HT-29 (cell line): ENCODE measurements at regions not wholly inside any gene's neighbourhood (a gene's known extent, or its start where the extent isn't known, plus 50 kb on each side); places are given as distances from the start of the nearest gene placed in this dataset.
A peak's percentile ranks its signal among the peaks of the same experiment; 100 is the strongest.

Experiments
- DNase-seq: peaks from one replicate; pipeline ENCODE4 v3.0.0-alpha.2; 2015; ENCODE audit warnings: low spot score

DNA sequence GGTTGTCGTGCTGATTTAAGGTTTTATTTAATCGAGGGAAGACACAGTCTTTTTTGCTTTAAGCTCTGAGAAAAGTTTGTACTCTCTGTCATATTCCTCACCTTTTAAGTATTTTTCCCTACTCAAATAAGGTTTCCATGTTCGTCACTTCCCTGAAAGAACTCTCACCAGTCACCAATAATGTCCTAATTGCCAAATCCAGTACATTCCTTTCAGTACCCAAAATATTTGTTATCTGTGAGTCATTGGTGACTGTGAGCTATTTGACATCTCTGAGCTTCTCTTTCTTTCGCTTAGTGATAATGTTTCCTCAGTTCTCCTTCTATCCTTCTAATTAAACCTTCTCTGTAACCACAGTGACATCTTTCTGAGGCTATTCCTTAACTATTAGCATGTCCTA is 874.2 kb upstream of the ADGRL2 start:
- DNase-seq: no peak

DNA sequence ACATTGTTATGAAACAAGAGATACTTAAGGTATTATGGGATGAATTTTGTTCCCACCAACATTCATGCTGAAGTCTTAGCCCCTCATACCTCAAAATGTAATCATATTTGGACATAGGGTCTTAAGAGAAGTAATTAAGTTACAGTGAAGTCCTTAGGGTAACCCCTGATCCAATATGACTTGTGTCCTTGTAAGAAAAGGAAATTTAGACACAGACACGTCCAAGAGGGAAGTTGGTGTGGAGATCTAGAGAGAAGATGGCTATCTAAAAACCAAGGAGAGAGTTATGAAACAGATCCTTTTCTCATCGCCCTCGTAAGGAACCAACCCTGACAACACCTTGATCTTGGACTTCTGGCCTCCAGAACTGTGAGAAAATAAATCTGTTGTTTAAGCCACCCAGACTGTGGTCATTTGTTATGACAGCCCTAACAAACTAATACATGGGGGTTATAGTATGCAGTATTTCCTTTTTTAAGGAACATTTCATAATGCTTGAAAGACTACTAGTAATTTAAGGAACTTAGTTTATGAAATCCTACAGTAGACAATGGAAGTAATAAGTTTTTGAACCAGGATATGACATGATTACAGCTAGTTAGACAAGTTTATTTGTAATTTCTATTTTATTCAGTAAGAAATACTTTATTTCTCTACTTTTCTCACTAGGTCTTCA is 875.5 kb upstream of the ADGRL2 start:
- no peak for DNase-seq

DNA sequence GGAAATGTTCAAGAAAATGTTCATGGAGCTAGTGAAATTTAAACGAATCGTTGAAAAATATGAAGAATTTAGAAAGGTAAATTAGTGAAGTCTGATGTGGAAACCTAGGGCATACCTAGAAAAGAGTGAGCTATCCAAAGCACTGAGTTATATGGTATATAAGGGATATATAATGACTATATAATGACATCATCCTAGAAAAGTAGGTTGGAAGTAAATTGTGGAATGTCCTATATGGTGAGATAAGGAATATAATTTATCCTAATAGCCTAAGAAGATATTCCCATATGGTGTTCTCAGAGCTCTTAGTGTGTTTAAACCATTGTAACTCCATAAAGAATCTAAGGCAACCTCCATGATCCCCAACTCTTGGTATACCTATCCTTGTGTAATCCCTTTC is 876.4 kb upstream of the ADGRL2 start:
- no peak for DNase-seq

DNA sequence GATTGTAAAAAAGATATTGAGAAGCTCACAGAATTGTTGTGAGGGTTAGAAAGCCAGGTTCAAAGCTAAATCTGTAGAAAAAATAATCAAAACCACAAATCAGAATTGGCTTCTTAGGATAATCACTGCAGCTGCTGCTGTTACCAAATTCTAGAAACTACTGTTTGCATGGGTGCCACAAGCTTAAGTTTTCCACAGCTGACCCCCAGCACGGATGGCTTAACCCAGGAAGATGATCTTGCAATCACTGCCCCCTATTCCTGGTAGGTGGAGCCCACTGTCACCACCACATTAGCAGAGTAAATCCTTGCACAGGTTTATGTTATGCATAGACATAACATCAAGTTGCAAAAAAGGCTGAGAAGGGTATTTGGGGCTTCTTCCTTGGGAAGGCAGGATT is 877.8 kb upstream of the ADGRL2 start:
- no peak for DNase-seq

DNA sequence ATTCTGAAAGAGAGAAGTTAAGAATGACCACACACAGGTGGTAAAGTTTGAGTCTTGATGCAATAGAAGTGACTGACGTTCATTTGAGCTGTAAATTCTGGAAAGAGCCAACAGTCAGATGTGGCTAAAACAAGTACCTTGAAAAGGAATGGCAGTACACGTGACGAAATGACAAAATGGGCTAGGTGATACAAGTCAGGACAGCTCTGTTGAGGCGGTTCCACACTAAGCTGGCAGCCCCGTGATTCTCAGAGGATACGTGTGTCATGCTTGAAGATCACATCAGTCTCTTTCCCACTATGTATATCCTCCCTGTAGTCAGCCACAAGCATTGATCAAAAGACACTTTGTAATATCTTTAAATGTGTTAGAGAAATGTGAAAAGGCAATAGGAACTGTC is 881.3 kb upstream of the ADGRL2 start:
- no peak for DNase-seq

DNA sequence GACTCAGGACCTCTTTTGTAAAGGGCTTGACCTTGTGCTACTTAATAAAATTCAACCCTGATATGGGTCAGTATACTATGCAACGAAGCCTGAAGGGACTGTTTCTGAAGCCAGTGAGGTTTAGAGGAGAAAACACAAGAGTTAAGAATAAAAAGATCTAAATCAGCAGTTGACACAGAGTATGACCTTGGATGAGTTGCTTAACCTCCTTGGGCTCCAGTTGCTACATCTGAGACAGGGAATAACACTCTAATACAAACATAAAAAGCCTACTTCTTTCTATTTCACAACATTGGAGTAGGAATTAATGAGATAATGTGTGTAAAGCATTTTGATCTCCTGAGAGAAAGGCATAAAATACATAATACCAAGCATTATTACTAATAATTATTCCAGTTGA is 882.4 kb upstream of the ADGRL2 start:
- no peak for DNase-seq

DNA sequence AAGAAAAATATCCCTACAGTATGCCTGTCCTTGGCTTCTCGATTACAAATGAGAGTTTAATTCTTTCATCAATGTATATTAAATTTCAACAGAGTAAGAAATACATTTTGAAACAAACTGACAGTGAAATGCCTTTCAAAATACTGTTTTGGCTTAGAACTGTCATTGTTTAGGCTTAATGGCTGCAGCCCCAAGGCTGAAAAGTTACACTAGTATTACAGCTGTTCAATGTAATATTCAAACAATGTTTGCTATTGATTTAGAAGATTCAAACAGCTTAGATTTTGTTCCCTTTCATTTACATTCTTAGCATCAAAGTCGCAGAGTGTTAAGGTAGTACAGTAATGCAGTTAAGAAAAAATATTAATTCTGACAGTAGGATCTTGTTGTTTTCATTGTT is 882.9 kb upstream of the ADGRL2 start:
- no peak for DNase-seq

DNA sequence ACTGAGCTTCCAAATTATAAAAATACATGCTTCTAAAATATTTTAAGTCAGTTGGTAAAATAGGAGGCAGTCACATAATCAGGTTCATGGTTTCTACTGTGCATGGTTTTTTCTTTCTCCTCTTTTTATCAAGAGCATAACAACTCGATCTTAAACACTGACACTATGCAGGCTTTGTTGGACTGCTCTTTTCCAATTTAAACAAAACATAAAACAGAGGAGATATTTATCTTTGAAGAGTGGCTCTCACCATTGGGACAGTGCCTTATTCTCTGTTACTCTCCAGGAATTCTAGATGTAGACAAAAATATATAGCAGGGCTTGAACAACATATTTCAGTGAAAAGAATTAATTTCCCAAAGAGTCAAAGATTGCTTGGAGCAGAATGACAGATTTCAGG is 883.5 kb upstream of the ADGRL2 start:
- DNase-seq: no peak

DNA sequence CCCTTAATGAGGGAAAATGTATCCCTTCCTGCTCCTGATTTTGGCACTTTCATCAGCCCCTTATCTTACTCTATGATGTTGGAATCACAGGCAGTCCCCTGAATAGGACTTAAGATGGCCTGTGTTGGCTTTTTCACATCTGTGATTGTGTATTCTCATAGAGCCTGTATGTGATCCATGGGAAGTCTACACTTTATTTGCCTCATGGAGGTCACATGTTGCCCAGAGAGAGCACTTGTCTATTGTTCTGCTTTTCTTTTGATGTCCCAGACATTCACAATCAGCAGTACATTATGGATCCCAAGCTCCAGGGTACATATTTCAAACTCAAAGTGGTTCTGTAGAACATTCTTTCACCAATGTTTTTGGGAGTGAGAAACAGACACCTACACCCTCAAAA is 885.2 kb upstream of the ADGRL2 start:
- DNase-seq: no peak

DNA sequence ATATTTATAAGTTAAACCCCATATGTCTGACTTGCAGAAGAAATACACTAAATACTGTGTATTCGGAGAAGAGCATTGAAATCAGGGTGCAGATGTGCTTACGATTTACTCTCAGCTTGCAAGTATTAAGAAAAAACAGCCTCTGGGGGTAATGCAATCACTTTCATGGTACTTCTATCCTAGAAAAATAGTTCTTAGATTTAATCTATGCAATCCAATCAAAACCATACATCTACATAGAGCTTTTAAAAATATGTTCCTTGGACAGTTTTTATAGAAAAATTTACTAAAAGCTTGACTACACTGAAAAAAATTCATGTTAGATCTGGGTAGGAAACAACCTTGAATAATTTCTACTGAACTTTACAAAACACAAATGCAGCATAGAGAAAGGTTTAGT is 890.3 kb upstream of the ADGRL2 start:
- DNase-seq: no peak

DNA sequence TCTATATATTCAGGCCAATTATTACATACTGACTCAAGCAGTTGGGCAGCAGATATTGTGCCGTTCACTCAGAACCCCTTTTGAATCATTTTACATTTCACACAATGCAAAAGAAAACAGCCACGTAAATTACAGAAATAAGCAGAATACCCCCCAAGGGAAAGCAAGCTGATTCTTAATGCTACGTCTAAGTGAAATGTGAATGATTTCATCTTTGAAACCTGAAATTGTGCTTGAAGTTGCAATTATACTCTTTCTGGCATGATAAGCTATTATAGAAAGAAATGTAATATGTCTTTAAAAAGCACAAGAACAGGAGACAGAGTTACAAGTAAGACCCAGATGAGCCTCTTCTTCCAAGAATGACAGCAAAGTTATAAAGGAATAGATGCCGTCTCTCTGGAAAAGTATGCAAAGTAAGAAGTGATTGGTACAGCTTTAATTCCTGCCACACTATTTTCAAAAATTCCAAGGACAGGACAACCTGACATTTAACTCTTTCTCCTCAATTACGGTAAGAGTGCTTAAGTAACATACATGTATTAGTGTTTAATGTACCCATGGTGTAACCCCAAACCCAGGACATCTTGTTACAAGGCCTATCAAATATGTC is 891.5 kb upstream of the ADGRL2 start:
- DNase-seq: no peak

DNA sequence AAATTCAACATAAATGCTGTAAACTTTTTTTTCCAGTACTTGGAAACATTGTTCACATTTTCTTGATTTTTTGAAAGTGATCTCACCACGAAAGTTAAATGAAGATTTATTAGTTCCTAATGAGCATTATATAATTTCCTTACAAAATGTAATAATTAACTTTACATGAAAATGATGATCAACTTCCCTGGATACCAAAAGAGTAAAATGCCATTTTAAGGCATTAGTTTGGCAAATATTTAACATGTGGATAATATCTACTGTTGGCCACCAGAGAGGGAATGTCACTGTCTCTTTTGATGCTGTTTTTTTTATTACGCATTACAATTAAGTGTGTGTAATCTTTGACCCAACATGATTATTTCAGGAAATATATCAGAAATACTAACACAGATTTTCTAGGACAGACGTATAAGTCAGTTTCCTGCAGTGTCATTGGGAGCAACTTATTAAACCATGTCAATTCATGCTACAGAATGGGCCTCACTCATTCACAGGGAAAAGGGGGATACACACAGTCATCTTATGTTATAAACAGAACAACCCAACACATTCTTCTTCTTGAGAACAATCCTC is 903.9 kb upstream of the ADGRL2 start:
- no peak for DNase-seq

DNA sequence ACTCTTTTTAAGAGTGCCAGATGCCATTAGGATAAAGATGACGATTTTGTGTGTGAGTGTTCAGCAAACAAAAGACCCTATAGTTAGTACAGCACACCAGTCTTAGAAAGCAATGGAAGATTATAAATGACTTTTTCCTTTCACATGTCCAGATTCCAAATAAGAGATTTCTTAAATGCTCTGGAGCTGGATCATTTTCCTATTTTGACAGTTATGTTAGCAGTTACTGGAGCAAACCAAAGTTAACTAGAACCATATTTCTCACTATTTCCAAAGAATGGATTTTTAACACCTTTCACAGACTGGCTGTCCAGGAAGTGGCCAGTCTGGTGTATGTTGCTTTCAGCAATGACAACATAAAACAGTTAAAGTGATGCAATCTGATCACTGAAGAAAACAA is 905.8 kb upstream of the ADGRL2 start:
- DNase-seq: no peak

DNA sequence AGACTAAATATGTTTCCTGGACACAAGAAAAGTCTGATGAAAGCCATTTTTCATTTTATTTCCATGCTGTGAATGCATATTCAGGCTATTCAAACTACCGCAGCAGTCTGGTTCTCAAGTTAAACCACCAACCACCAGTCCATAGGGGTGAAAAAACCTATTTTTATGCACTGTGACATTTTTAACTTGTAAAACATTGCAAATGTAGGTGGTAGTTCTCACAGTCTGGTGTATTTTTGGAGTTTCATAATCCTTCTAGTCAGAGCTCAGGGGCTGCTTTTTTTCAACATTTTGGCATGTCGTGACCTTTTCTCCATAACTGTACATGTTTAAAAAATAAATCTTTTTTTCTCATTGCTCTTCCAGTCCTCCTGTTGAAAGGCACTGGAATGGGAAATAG is 907.6 kb upstream of the ADGRL2 start:
- no peak for DNase-seq

DNA sequence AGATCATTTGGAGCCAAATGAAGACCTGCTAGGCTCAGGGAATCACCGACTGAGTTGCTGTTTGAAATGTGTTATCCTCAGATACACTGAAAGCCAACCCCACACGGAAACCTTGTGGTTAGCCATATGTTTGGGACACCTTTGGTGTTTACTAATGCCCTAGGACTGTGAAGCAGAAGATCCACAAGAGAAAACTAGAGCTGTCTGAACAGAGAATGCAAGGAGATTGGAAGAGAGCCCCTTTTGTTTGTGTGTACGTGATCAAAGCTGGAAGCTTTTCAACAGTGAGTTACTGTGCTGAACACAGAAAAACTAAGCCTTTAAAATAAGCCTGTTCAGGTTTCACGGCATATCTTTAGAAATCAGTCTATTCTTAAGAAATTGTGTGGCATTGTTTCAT is 908.2 kb upstream of the ADGRL2 start:
- DNase-seq: no peak

DNA sequence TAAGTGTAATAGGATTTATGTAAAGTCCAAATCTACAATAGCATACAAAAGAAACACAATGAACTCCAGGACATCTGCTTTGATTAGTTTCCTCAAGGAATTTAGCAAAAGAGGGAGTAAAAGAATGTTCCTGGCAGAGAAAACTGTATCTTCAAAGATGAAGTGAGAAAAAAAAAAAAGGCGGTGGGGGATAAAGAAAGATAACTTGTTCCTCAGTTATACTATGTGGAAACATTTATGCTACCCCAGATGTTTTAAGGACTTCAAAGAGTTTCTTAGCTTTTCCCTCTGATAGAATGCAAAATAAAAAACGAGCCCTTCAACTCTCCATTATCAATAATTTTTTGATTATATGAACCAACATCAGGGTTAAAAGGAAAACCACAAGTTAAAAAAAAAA is 908.9 kb upstream of the ADGRL2 start:
- no peak for DNase-seq

DNA sequence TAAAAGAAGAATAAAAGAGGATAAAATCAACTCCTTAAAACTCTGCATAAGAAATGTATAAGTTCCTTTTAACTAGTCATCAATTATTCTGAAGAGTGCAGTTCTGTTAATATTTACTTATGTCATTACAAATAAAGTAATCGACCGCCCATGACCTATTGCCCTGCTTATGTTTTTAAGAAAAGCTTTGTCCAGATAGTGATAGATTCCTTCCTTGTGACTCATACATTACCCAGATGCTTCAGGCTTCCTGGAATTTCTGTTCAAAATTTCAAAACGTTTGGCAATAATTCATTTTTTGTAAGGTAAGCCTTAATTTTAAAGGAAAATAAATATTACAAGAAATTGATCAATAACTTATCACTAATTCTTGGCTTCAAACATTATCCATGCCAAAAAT is 918.2 kb upstream of the ADGRL2 start:
- peak; percentile 58 for DNase-seq

DNA sequence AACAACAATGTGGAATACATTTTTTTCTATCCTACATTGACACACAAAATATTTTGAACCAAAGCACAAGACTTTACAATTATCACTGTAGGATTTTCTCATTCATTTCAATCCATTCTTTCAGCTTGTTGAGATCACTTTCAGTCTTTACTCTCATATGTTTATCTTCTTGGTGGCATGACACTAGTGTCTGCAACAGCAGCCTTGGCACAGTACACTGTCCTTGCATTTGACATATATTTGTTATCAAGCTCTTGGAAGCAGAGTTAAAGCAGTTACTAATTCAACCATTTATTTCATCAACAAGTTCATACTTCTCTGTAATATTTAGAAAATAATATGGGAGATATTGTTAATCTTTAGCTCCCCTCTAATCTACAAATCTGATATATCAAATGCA is 922.4 kb upstream of the ADGRL2 start:
- DNase-seq: no peak

DNA sequence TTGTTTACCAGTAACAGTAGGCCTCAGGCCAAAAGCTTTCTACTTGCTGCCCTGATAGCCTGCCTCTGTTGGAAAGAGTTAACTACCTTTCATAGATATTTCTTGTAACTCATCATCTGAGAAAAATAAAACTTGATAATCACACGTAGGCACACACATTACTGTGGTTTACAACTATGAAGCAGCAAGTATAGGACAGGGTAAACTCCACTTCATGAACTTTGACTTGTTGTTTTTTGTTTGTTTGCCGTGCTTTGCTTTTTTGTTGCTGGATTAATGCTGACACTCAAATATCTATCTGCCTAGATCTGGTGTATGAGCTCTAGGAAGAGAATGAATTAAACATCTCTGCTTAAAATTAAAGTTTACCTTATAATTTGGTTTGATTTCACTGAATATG is 924.7 kb upstream of the ADGRL2 start:
- no peak for DNase-seq

DNA sequence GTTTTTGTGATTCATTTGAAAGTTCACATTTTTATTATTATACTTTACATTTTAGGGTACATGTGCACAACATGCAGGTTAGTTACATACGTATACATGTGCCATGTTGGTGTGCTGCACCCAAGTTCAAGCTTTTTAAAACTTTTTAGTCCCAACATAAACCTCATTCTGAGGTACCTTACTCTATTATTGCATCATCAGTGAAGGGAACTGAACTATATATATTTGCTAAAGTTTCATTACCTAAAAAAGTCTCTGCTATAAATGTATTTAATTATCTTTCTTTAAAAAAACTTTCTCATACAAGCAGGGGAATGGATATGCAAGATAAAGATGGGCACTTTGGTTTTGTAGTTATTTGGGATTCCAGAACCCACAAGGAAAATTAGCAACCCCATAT is 931.4 kb upstream of the ADGRL2 start:
- DNase-seq: no peak

DNA sequence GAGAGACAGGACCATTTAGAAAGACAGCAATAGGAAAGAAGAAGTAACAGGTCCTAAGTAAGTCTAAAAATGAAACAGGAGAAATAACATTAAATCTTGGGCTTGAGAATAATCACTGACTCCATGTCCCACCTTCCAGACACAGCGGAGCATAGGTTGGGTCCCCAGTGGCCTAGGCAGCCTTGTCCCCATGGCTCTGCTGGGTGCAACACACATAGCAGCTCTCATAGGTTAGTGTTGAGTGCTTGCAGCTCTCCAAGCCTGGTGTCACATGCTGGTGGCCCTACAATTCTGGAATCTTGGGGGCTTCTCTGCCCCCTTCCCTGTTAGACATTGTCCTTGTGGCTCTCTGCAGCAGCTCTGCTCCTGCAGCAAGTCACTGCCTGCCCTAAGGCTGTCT is 952.8 kb upstream of the ADGRL2 start:
- DNase-seq: no peak

DNA sequence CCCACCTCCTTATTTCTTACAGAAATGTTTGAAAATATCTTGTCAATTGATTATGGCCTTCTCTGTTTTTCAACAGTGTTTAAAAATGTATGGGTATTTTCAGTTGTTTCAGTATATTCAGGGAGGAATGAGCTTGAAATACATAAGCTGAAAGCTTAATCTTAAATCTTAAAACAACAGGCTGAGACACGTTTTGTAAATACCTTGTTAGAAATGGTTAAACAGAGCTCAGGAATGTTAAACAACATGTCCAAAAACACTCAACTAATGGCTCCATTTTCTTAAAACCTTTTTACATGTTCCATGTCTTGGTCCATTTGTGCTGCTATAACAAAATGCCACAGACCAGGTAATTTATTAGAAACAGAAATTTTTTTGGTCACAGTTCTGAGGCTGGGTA is 953.8 kb upstream of the ADGRL2 start:
- no peak for DNase-seq

DNA sequence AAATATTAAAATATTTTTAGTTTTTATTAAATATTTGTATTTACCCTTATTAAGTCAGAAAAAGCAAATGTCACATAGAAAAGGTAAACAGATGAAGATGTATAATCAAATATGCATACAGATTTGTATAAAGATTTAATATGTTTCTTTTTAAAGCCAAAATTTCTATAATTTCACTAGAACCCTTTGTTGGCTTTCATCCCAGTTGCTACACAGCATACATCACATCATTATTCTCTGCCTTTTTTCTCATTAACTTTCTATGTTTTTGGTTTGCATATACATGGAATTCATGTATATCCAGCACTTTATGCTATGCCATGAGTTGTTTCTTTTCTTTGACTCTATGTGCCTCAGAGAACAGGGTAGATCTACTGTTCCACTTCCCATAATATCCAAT is 957.9 kb upstream of the ADGRL2 start:
- no peak for DNase-seq

DNA sequence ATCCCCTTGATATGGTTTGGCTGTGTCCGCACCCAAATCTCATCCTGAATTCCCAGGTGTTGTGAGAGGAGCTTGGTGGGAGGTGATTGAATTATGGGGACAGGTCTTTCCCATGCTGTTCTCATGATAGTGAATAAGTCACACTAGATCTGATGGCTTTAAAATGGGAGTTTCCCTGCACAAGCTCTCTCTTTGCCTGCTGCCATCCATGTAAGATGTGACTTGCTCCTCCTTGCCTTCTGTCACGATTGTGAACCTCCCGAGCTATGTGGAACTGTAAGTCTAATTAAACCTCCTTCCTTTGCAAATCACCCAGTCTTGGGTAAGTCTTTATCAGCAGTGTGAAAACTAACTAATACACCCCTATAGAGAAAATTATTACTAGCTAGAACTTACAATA is 959.5 kb upstream of the ADGRL2 start:
- DNase-seq: no peak
